A172 (cell line): ENCODE measurements at regions not wholly inside any gene's neighbourhood (a gene's known extent, or its start where the extent isn't known, plus 50 kb on each side); places are given as distances from the start of the nearest gene placed in this dataset.
A peak's percentile ranks its signal among the peaks of the same experiment; 100 is the strongest.

Source experiments
- DNase-seq: peaks from one replicate; pipeline ENCODE4 v3.0.0-alpha.2; 2015; ENCODE audit warnings: low spot score

DNA sequence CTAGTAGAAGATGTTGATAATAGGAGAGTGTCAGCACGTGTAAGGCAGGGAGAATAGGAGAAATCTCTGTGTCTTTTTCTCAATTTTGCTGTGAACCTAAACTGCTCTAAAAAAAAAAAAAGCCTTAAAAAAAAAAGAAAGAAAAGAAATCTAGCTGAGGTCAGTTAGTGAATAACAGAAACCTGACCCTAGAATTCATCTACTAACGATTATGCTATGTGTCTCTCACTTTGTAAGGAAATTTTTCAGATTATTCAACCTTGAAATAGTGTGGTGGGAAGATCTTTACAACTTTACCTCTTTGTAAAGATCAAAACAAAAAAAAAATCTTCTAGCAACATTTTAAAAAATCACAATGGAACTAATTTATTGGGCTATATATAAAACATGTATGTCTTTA lies 995.7 kb downstream of the GALC start:
- no peak for DNase-seq

DNA sequence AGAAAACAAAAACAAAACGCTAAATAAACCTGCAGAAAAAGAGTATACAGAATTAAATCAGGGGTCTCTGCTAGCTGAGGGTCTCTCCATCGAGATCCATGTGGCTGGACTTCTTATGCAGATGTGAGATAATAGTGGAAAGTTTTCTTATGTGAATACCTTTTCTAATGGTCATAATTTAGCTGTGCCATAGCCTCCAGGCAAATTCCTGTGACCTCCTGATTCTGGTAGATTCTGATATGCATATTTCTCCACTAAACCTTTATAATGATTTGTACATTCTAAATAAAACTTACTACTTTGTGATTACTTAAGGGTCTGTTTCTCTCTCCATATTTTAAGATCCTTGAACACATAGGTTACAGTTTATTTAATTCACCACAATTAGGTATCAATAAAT lies 1002.6 kb downstream of the GALC start:
- DNase-seq, result no peak

- no peak for DNase-seq
Measured at GRCh38 chr14:86989285-86989684, 1003.7 kb downstream of the GALC start.

DNA sequence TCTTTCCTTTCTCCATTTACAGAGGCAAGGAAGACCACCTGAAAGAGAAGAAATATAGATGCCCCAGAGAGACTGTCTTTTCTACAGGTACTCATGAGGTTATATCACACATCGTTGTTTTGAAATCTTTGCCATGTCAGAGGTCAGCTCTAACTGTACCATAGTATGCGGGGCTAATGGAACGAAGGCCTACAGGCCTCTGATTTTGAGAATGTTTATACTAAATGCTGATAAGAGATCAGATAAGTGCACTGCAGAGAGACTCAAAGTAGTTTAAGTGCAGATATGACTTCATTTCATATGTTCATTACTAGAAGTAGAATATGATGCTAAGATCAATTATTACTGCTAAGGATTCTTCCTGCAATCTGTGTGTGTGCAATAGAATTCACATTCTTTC lies 1005.0 kb downstream of the GALC start:
- DNase-seq, result no peak

GRCh38 chr14:86973177-86973576 lies 1019.8 kb downstream of the GALC start:
- DNase-seq, result no peak

- no peak for DNase-seq
Measured at GRCh38 chr14:86971292-86971691, 1021.7 kb downstream of the GALC start.

DNA sequence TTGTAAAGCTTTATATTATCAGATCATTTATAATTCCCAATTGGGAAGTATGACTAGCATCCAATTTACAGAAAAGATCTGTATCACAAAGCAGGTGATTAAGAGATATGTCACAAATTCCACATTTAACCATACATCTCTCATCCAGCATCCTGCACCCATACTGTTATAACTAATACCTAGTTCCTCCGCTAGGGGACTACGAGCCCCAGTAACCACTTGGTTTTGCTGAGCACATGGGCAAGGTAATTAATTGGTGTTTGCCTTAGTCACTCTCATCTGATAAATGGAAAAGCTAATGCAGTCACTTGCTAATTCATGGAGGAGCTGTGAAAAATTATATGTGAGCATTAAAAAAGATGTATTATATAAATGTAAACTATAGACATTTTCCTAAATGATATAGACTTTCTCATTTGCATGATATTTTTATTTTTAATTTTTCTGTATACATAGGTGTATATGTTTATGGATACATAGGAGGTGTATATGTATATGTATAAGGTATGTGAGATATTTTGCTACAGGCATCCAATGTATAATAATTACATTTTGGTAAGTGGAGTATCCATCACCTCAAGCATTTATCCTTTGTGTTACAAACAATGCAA lies 1031.8 kb downstream of the GALC start:
- no peak for DNase-seq

DNA sequence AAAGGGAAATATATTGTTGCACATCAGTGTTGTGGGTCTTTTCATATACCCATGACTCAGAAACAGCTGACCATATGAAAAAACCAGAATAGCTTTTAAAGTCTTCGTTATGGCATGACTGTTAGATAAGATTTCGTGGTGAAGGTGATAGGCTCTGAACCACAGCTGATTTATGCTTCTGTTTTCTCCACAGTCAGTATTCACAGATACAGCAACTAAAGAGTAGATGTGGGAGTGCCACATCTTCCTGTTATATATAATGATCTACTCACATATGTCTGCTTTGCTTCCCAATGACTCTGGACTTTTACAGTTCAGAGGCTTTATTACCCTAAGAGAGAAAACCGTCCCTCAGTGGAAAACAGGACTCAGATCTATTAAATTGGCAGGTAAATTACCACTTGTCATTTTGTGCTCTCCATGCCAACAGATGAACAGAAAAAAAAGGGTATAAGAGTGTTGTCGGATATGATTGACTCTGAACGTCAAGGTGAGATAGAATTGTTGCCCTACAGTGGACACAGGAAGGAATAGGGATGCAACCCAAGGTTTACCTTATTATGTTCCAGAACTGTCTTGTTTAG lies 1037.1 kb downstream of the GALC start:
- DNase-seq, result peak; percentile 56

DNA sequence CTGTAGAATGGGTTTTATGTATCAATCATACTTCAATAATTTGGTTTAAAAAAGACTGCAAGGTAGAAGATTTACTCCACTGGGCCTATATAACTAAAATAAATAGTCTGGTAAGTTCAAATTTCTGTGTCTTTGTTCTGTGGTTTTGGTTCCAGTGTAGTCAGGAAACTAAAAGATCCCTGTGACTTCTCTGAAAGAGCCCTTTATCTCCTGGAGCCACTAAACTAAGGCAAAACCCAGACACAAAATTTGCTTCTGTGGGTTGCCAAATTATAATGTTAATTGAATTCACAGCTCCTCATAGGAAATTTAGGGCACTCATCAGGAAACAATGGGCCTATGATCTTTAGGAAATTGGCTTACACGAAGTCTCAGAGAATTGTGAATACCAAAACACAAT lies 1038.4 kb downstream of the GALC start:
- no peak for DNase-seq

GRCh38 chr14:86946446-86946845 lies 1046.5 kb downstream of the GALC start:
- DNase-seq, result no peak

DNA sequence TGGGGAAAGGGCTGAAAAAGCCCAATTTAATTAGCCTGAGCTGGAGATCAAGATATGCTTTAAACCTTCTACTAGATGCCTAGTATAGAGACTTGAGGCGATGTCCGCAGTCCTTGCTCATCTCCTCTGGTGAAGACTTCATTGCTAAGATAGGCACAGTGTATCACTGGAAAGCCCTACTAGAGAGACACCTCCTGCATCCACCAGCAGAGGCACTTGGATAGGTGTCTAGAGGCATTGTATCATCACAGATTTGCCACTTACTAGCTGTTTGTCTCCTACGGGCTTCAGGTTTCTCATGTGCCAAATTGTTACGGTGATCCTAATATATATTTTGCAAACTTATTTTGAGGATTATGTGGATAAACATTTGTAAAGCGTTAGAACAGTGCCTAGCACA lies 1048.5 kb downstream of the GALC start:
- no peak for DNase-seq

DNA sequence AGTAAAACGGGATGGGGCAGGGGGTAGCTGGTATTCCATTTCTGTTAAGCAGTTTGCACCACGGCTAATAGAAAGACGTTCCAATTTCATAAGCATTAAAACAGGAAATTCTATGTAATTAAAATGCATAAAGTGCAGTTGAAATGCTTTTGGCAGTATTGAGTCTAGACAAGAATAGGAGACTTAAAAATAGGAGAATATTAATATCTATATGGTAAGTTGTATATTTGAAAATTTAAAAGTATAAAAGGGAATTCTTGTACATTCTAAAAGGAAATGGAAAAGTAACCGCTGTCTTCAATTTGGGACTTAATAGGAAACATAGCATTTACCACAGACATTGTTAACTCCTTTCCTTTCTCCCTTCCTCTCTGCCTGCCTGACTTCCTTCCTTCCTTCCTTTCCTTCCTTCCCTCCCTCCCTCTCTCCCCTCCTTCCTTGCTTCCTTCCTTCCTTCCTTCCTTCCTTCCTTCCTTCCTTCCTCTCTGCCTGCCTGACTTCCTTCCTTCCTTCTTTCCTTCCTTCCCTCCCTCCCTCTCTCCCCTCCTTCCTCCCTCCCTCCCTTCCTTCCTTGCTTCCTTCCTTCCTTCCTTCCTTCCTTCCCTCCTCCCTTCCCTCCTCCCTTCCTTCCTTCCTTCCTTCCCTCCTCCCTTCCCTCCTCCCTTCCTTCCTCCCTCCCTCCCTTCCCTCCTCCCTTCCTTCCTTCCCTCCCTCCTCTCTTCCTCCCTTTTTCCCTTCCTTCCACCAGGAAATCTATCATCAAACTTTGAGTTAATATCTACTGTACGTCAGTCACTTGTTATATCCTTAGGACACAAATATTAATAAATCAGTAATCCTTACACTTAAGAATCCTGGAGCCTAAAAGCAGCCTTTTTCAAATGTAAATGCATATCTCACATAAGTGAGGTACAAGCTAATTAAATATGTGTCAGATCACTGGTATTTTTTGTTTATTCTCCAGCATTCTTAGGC lies 1049.3 kb downstream of the GALC start:
- no peak for DNase-seq

DNA sequence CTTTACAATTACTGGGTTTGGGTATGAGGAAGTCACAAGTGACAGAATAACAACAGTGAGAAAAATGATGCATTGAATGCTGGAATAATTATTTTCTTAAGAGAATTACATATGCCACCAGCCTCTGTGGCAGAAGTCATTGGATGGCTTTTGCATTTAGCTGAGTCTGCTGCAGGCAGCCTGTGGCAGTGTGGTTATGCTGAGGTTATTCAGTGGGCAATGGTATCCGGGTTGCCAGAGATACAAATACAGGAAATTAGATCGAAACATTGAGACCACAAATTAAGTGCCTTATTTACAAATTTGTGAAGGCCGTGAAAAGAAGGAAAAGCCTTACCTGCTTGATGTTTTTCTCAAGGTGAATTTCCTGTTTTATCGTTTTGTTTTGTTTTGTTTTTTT lies 1050.0 kb downstream of the GALC start:
- DNase-seq, result no peak

GRCh38 chr14:86940106-86940505 lies 1052.9 kb downstream of the GALC start:
- no peak for DNase-seq

GRCh38 chr14:86938320-86938719 lies 1054.7 kb downstream of the GALC start:
- no peak for DNase-seq

- no peak for DNase-seq
Measured at GRCh38 chr14:86936556-86936955, 1056.4 kb downstream of the GALC start.

DNA sequence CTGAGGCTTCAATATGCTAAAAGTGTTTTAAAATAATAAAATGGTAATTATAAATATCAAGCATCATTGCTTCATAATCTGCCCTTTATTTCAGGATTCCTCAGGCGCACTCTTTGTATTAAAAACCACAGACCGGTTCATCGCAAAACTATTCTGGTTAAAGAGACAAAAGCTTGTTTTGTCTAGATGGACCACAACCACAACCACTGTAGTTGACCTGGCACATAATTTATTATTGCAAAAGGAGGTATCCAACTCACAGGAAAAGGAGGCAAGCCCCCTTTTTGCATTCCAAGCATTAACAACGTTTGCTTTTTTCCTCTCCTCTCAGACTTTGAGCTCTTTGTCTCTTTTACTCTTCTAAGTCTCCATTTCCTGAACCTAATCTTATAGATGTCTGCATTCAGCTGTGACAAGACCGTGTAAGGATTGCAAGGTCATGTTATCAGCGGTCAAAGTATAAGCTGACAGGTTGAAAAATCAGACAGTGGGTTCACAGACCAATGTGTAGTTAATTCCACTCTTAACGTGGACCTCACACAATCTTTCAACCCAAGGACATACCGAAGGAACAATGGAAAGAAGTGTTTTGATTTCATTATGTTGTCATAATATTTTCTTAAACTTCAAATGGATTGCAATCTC lies 1057.6 kb downstream of the GALC start:
- DNase-seq, result peak; percentile 56

DNA sequence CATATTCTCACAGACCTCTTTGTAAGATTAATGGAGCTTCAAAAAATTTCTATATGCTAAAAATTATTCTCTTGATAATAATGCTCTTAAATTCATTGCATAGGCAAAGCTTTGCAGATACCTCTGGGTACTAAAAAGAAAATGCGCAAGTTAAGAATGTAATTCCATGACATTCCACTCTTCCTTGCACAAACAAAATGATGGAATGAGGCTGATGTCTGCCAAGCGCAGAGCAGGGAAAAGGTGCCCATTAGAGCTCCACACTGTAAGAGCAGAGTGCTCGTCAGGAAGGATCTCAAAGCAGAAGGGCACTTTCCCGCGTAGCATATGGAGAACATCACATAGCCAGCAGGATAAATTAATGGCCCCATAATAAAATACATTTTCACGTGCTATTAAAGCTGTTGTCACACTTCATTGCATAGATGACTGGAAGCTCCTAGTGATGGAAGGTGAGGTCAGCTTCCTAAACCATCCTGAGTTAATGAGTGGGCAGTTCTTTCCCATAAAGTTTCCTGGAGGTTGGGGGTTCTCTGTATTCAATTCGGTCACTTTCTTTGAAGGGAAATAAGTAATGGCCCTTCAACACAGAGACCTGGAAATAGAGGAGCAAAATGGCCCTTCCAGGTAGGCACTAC lies 1058.9 kb downstream of the GALC start:
- no peak for DNase-seq

DNA sequence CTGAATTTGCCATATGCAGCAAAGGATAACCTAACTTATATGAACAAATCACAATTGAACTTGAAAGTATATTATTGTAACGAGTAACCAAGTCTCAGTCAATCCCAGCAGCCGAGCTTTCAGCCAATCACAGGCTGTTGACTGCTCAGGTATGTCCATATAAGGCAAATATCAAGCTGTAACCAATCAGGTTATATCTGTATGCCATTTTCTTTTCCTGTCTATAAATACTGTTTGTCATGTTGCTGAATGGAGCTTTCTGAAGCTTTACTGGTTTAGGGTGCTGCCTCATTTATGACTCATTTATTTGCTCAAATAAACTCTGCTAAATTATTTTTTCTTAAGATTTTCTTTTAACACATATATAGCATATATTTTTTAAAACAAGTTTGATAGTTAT lies 1059.5 kb downstream of the GALC start:
- peak; percentile 21 for DNase-seq

GRCh38 chr14:86915406-86915805 lies 1077.6 kb downstream of the GALC start:
- DNase-seq, result peak; percentile 4

DNA sequence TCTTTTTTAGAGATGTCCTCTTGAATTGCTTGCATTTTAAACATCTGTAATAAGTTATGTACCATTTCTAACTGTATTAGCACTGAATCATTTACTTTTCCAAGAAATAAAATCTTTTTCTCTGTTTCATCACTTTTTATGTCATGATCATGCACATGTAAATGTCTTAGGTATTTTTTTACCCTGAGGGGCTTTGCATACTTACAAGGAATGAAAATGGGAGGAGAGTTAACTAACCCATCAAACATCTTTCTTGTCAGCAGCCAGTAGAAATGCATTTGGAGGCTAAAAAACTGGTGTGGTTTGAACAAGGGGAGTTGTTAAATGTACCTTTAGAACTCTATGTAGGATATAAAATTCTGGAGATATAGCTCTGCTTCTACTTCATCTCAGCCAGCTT lies 1080.3 kb downstream of the GALC start:
- DNase-seq, result no peak

- DNase-seq, result no peak
Measured at GRCh38 chr14:86911486-86911885, 1081.5 kb downstream of the GALC start.
